WTC11 (cell line): ENCODE measurements at regions not wholly inside any gene's neighbourhood (a gene's known extent, or its start where the extent isn't known, plus 50 kb on each side); places are given as distances from the start of the nearest gene placed in this dataset.

Source experiments
- ATAC-seq: fragments of 200-7000 bp; cut with Tn5 transposase; 2 replicates; pipeline ENCODE4 v1.10.0; 2021; ENCODE audit warnings: mild to moderate bottlenecking, moderate library complexity
- CTCF ChIA-PET: fragments of 300-600 bp; sonication (Branson Sonifier 250); formaldehyde crosslinking; loops from one replicate; lab custom pipeline; 2021; ENCODE audit warnings: antibody characterized with exemption; lab: Charles Lee
- POLR2A ChIA-PET: fragments of 350-600 bp; sonication (Branson Sonifier 250); formaldehyde crosslinking; loops from one replicate; lab custom pipeline; 2021; ENCODE audit warnings: antibody characterized with exemption; lab: Charles Lee
- DNase-seq: peaks from one replicate; pipeline ENCODE4 v3.0.0; 2021; ENCODE audit warnings: low spot score
- H3K27ac Mint-ChIP-seq: 2 replicates; pipeline ENCODE4 v1.8.0; 2021; ENCODE audit warnings: mixed read lengths
- H3K27me3 Mint-ChIP-seq: 2 replicates; pipeline ENCODE4 v1.8.0; 2021; ENCODE audit warnings: low read depth, mild to moderate bottlenecking, moderate library complexity, mixed read lengths
- H3K36me3 Mint-ChIP-seq: 2 replicates; pipeline ENCODE4 v1.8.0; 2021; ENCODE audit warnings: mixed read lengths
- H3K4me1 Mint-ChIP-seq: 2 replicates; pipeline ENCODE4 v1.8.0; 2022; ENCODE audit warnings: mixed read lengths
- H3K4me3 Mint-ChIP-seq: 2 replicates; pipeline ENCODE4 v1.8.0; 2021; ENCODE audit warnings: mild to moderate bottlenecking, moderate library complexity, mixed read lengths
- H3K9me3 Mint-ChIP-seq: 2 replicates; pipeline ENCODE4 v1.8.0; 2021; ENCODE audit warnings: mixed read lengths
- ATF1 ChIP-seq: sonication (generic); formaldehyde crosslinking; IDR thresholded peaks from 2 replicates; pipeline ENCODE4 v1.8.1; 2023; ENCODE audit warnings: mild to moderate bottlenecking, moderate library complexity, missing genetic modification reagents
- CBFB ChIP-seq: sonication (generic); formaldehyde crosslinking; IDR thresholded peaks from 2 replicates; pipeline ENCODE4 v1.8.1; 2022; ENCODE audit warnings: mild to moderate bottlenecking, low read depth, missing genetic modification reagents
- FOXP1 ChIP-seq: sonication (generic); formaldehyde crosslinking; IDR thresholded peaks from 2 replicates; pipeline ENCODE4 v1.8.0; 2022; ENCODE audit warnings: missing genetic modification reagents, mild to moderate bottlenecking, moderate library complexity, borderline replicate concordance
- GRHL2 ChIP-seq: fragments of 250-450 bp; sonication (Bioruptor Pico); IDR thresholded peaks from 2 replicates; pipeline ENCODE4 v1.8.0; 2022; ENCODE audit warnings: mild to moderate bottlenecking, moderate library complexity; ENCODE audit not compliant: insufficient replicate concordance, severe bottlenecking
- JAZF1 ChIP-seq: fragments of 250-450 bp; sonication (Bioruptor Pico); IDR thresholded peaks from 2 replicates; pipeline ENCODE4 v1.9.0; 2021; ENCODE audit warnings: moderate library complexity, mild to moderate bottlenecking, inconsistent platforms
- NFATC4 ChIP-seq: fragments of 250-450 bp; sonication (Bioruptor Pico); IDR thresholded peaks from 2 replicates; pipeline ENCODE4 v1.9.0; 2021; ENCODE audit warnings: mild to moderate bottlenecking
- ZNF263 ChIP-seq: sonication (generic); formaldehyde crosslinking; IDR thresholded peaks from 2 replicates; pipeline ENCODE4 v1.8.1; 2022; ENCODE audit warnings: low read depth, mild to moderate bottlenecking, moderate library complexity, missing genetic modification reagents
- ZNF671 ChIP-seq: fragments of 250-450 bp; sonication (Bioruptor Pico); IDR thresholded peaks from 2 replicates; pipeline ENCODE4 v1.8.0; 2021; ENCODE audit warnings: mild to moderate bottlenecking
- TF ChIP-seq, protein P1 (sequence below): sonication (generic); formaldehyde crosslinking; IDR thresholded peaks from 2 replicates; pipeline ENCODE4 v1.8.1; 2023; ENCODE audit warnings: mild to moderate bottlenecking, missing genetic modification reagents, moderate library complexity
- TF ChIP-seq, protein P2 (sequence below): sonication (generic); formaldehyde crosslinking; IDR thresholded peaks from 2 replicates; pipeline ENCODE4 v1.8.0; 2023; ENCODE audit warnings: missing genetic modification reagents
- TF ChIP-seq, protein P3 (sequence below): sonication (generic); formaldehyde crosslinking; IDR thresholded peaks from 2 replicates; pipeline ENCODE4 v1.8.1; 2023; ENCODE audit warnings: mild to moderate bottlenecking, missing genetic modification reagents, borderline replicate concordance
- TF ChIP-seq, protein P4 (sequence below): sonication (generic); formaldehyde crosslinking; IDR thresholded peaks from 2 replicates; pipeline ENCODE4 v1.8.0; 2023; ENCODE audit warnings: mild to moderate bottlenecking, missing genetic modification reagents
- TF ChIP-seq, protein P5 (sequence below): fragments of 250-450 bp; sonication (Bioruptor Pico); IDR thresholded peaks from 2 replicates; pipeline ENCODE4 v2.1.2; 2022; ENCODE audit warnings: mild to moderate bottlenecking, moderate library complexity

DNA sequence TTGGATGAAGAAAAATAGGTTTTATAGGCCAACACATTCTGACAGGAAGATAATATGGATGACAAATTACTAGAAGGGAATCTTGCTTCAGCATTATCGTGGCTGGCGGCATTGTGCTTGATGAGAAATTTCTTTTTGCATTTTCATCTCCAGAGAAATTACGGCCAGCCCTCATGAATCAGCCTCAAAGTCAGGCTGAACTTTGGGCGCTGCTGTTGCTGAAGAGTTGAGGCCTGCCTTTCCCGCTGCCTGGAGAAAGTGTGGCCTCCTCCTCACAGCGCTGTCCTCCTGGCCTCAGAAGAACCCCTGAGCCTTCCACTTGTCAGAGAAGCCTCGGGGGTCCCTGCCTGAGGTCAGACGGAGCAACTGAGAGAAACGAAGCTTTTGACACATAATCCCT lies 272.4 kb upstream of the KCNIP4 start:
- TF ChIP-seq CBFB (CRISPR knock-in tag), result no peak
- TF ChIP-seq, protein P1, sequence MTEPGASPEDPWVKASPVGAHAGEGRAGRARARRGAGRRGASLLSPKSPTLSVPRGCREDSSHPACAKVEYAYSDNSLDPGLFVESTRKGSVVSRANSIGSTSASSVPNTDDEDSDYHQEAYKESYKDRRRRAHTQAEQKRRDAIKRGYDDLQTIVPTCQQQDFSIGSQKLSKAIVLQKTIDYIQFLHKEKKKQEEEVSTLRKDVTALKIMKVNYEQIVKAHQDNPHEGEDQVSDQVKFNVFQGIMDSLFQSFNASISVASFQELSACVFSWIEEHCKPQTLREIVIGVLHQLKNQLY (CRISPR knock-in tag), result no peak
- TF ChIP-seq, protein P2, sequence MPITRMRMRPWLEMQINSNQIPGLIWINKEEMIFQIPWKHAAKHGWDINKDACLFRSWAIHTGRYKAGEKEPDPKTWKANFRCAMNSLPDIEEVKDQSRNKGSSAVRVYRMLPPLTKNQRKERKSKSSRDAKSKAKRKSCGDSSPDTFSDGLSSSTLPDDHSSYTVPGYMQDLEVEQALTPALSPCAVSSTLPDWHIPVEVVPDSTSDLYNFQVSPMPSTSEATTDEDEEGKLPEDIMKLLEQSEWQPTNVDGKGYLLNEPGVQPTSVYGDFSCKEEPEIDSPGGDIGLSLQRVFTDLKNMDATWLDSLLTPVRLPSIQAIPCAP (CRISPR knock-in tag), result no peak
- TF ChIP-seq, protein P3, sequence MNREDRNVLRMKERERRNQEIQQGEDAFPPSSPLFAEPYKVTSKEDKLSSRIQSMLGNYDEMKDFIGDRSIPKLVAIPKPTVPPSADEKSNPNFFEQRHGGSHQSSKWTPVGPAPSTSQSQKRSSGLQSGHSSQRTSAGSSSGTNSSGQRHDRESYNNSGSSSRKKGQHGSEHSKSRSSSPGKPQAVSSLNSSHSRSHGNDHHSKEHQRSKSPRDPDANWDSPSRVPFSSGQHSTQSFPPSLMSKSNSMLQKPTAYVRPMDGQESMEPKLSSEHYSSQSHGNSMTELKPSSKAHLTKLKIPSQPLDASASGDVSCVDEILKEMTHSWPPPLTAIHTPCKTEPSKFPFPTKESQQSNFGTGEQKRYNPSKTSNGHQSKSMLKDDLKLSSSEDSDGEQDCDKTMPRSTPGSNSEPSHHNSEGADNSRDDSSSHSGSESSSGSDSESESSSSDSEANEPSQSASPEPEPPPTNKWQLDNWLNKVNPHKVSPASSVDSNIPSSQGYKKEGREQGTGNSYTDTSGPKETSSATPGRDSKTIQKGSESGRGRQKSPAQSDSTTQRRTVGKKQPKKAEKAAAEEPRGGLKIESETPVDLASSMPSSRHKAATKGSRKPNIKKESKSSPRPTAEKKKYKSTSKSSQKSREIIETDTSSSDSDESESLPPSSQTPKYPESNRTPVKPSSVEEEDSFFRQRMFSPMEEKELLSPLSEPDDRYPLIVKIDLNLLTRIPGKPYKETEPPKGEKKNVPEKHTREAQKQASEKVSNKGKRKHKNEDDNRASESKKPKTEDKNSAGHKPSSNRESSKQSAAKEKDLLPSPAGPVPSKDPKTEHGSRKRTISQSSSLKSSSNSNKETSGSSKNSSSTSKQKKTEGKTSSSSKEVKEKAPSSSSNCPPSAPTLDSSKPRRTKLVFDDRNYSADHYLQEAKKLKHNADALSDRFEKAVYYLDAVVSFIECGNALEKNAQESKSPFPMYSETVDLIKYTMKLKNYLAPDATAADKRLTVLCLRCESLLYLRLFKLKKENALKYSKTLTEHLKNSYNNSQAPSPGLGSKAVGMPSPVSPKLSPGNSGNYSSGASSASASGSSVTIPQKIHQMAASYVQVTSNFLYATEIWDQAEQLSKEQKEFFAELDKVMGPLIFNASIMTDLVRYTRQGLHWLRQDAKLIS (CRISPR knock-in tag), result no peak
- no peak for TF ChIP-seq NFATC4
- TF ChIP-seq, protein P4, sequence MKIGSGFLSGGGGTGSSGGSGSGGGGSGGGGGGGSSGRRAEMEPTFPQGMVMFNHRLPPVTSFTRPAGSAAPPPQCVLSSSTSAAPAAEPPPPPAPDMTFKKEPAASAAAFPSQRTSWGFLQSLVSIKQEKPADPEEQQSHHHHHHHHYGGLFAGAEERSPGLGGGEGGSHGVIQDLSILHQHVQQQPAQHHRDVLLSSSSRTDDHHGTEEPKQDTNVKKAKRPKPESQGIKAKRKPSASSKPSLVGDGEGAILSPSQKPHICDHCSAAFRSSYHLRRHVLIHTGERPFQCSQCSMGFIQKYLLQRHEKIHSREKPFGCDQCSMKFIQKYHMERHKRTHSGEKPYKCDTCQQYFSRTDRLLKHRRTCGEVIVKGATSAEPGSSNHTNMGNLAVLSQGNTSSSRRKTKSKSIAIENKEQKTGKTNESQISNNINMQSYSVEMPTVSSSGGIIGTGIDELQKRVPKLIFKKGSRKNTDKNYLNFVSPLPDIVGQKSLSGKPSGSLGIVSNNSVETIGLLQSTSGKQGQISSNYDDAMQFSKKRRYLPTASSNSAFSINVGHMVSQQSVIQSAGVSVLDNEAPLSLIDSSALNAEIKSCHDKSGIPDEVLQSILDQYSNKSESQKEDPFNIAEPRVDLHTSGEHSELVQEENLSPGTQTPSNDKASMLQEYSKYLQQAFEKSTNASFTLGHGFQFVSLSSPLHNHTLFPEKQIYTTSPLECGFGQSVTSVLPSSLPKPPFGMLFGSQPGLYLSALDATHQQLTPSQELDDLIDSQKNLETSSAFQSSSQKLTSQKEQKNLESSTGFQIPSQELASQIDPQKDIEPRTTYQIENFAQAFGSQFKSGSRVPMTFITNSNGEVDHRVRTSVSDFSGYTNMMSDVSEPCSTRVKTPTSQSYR (CRISPR knock-in tag), result no peak
- TF ChIP-seq, protein P5, sequence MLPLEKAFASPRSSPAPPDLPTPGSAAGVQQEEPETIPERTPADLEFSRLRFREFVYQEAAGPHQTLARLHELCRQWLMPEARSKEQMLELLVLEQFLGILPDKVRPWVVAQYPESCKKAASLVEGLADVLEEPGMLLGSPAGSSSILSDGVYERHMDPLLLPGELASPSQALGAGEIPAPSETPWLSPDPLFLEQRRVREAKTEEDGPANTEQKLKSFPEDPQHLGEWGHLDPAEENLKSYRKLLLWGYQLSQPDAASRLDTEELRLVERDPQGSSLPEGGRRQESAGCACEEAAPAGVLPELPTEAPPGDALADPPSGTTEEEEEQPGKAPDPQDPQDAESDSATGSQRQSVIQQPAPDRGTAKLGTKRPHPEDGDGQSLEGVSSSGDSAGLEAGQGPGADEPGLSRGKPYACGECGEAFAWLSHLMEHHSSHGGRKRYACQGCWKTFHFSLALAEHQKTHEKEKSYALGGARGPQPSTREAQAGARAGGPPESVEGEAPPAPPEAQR (CRISPR knock-in tag), result no peak
- peaks cover 7% of the 10 kb centered on the region; the same call in 1 of the 2 replicates for H3K4me1 Mint-ChIP-seq
- no peak for DNase-seq
- H3K27me3 Mint-ChIP-seq, result no peaks in the 10 kb centered on the region
- ChIA-PET CTCF (interaction anchor here (0.7 kb wide), 2 partner anchors 16 to 432 kb away, joined by 3 read pairs; no protein-coding TSS in a partner anchor), POLR2A (no interaction called here)
- peaks cover 9% of the 10 kb centered on the region; the same call in 1 of the 2 replicates for H3K9me3 Mint-ChIP-seq
- H3K4me3 Mint-ChIP-seq, result no peak overlapping the region
- no peak overlapping the region for H3K27ac Mint-ChIP-seq
- no peak for ATAC-seq
- H3K36me3 Mint-ChIP-seq, result no peaks in the 10 kb centered on the region

DNA sequence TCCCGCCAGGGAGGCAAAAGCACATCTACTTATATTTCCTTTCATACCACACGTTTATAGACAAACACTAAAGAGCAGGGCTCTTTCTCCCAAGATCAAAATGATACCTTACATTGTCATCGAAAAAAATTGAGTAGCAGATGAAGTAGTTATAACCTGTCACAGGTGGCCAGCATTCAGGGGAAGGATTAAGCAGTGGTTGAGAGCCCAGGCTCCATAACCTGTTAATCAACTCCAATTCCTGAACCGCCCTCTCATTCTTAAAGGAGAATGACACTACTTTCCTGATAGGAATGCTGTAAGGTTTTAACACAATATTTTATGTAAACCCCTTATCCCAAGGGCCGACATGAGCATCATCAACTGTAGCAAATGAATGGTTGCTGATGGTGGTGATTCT lies 268.9 kb upstream of the KCNIP4 start:
- POLR2A ChIA-PET, result no interaction called here
- DNase-seq, result no peak
- Mint-ChIP-seq H3K27me3 (no peaks in the 10 kb centered on the region), H3K4me3 (no peak overlapping the region), H3K4me1 (peaks cover 7% of the 10 kb centered on the region; the same call in 1 of the 2 replicates), H3K36me3 (no peaks in the 10 kb centered on the region), H3K27ac (no peak overlapping the region), H3K9me3 (peaks cover 4% of the 10 kb centered on the region; the same call in 1 of the 2 replicates)
- CTCF ChIA-PET, result no interaction called here
- no peak for ATAC-seq
- no peak for TF ChIP-seq ZNF263 (CRISPR knock-in tag)
- TF ChIP-seq, protein P1 (CRISPR knock-in tag), result no peak
- no peak for TF ChIP-seq GRHL2
- no peak for TF ChIP-seq FOXP1 (CRISPR knock-in tag)
- no peak for TF ChIP-seq ZNF671 (CRISPR knock-in tag)
- no peak for TF ChIP-seq ATF1
- TF ChIP-seq JAZF1, result no peak
- no peak for TF ChIP-seq NFATC4
